ENCODE measurements at regions not wholly inside any gene's neighbourhood (a gene's known extent, or its start where the extent isn't known, plus 50 kb on each side); places are given as distances from the start of the nearest gene placed in this dataset.
"Not testable (repeated sequence)": the region's sequence is repeated elsewhere in the genome, so short reads cannot be mapped to it uniquely, and the experiment has no call there.

GRCh38 chr6:144782634-144783033 lies 497.5 kb downstream of the UTRN start:
- ATAC-seq (ENCODE audit: low read depth in 2 of 2): no peak
- peaks cover 43% of the 10 kb centered on the region for H3K36me3 Mint-ChIP-seq
- H3K27ac Mint-ChIP-seq: peak overlapping the region in 2 of 3 donors; percentile 15 to 29
- H3K4me1 Mint-ChIP-seq: peaks cover 0 to 15% (median 11%) of the 10 kb centered on the region in 4 donors
- no peak for DNase-seq
- Histone ChIP-seq H3K27ac (ENCODE audit: insufficient read depth, low read length, poor library complexity, severe bottlenecking) (no peak overlapping the region), H3K27me3 (ENCODE audit: control insufficient read depth, insufficient read depth, low read length) (no peaks in the 10 kb centered on the region), H3K9me3 (ENCODE audit: control insufficient read depth in 2 of 2, low read length in 2 of 2) (no peaks in the 10 kb centered on the region), H3K36me3 (ENCODE audit: control insufficient read depth, insufficient read depth, low read length) (peaks cover 44% of the 10 kb centered on the region), H3K4me3 (ENCODE audit: low read depth, low read length) (no peak overlapping the region), H3K4me1 (ENCODE audit: control insufficient read depth, insufficient read depth, low read length, poor library complexity, severe bottlenecking) (no peaks in the 10 kb centered on the region)
- no peaks in the 10 kb centered on the region for H3K27me3 Mint-ChIP-seq
- H3K9me3 Mint-ChIP-seq: no peaks in the 10 kb centered on the region
- no peak overlapping the region for H3K4me3 Mint-ChIP-seq

- Mint-ChIP-seq H3K9me3 (no peaks in the 10 kb centered on the region), H3K36me3 (peaks cover 37% of the 10 kb centered on the region)
- H3K36me3 ChIP-seq (ENCODE audit: control insufficient read depth, insufficient read depth, low read length): peaks cover 61% of the 10 kb centered on the region
These were observed 499.9 kb downstream of the UTRN start for GRCh38 chr6:144785056-144785455.

GRCh38 chr6:144786825-144787224 lies 501.7 kb downstream of the UTRN start:
- Histone ChIP-seq H3K36me3 (ENCODE audit: control insufficient read depth, insufficient read depth, low read length) (peaks cover 61% of the 10 kb centered on the region), H3K4me3 (ENCODE audit: low read depth, low read length) (no peak overlapping the region), H3K27me3 (ENCODE audit: control insufficient read depth, insufficient read depth, low read length) (no peaks in the 10 kb centered on the region), H3K4me1 (ENCODE audit: control insufficient read depth, insufficient read depth, low read length, poor library complexity, severe bottlenecking) (no peaks in the 10 kb centered on the region), H3K9me3 (ENCODE audit: control insufficient read depth in 2 of 2, low read length in 2 of 2) (no peaks in the 10 kb centered on the region), H3K27ac (ENCODE audit: insufficient read depth, low read length, poor library complexity, severe bottlenecking) (no peak overlapping the region)
- peaks cover 43% of the 10 kb centered on the region for H3K36me3 Mint-ChIP-seq
- H3K27ac Mint-ChIP-seq: peak overlapping the region in 1 of 3 donors; percentile 3
- ATAC-seq (ENCODE audit: low read depth in 2 of 2): no peak
- no peaks in the 10 kb centered on the region for H3K27me3 Mint-ChIP-seq
- no peak overlapping the region for H3K4me3 Mint-ChIP-seq
- H3K9me3 Mint-ChIP-seq: no peaks in the 10 kb centered on the region
- peaks cover 0 to 4% (median 2%) of the 10 kb centered on the region in 4 donors for H3K4me1 Mint-ChIP-seq
- DNase-seq: no peak

More at GRCh38 chr6:144785056-144785455, 499.9 kb downstream of the UTRN start:
- no peak for DNase-seq
- H3K27ac ChIP-seq (ENCODE audit: insufficient read depth, low read length, poor library complexity, severe bottlenecking): no peak overlapping the region
- no peaks in the 10 kb centered on the region for H3K9me3 ChIP-seq (ENCODE audit: control insufficient read depth in 2 of 2, low read length in 2 of 2)
- ATAC-seq (ENCODE audit: low read depth in 2 of 2): no peak
- Mint-ChIP-seq H3K4me1 (peaks cover 0 to 15% (median 7%) of the 10 kb centered on the region in 4 donors), H3K4me3 (no peak overlapping the region), H3K27ac (no peak overlapping the region), H3K27me3 (no peaks in the 10 kb centered on the region)
- no peak overlapping the region for H3K4me3 ChIP-seq (ENCODE audit: low read depth, low read length)
- no peaks in the 10 kb centered on the region for H3K4me1 ChIP-seq (ENCODE audit: control insufficient read depth, insufficient read depth, low read length, poor library complexity, severe bottlenecking)
- H3K27me3 ChIP-seq (ENCODE audit: control insufficient read depth, insufficient read depth, low read length): no peaks in the 10 kb centered on the region

DNA sequence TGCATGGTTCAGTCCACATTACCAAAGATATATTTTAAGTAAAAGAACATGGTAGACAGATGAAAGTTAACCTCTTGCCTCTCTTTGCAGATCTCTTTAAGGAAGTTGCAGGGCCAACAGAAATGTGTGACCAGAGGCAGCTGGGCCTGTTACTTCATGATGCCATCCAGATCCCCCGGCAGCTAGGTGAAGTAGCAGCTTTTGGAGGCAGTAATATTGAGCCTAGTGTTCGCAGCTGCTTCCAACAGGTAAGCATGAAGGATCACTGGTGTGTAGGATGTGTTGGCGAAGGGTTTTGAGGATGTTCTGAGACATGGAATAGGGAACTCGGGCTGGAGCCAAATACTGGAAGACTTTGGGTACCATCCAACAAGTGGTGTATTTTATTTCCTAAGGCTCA lies 508.6 kb downstream of the UTRN start:
- Mint-ChIP-seq H3K4me1 (peaks cover 0 to 4% (median 1%) of the 10 kb centered on the region in 4 donors), H3K27ac (no peak overlapping the region), H3K4me3 (no peak overlapping the region), H3K27me3 (no peaks in the 10 kb centered on the region), H3K9me3 (peaks cover 0 to 16% (median 0%) of the 10 kb centered on the region in 7 donors), H3K36me3 (peaks cover 75% of the 10 kb centered on the region)
- Histone ChIP-seq H3K9me3 (ENCODE audit: control insufficient read depth in 2 of 2, low read length in 2 of 2) (peaks cover 0 to 2% of the 10 kb centered on the region in 2 experiments), H3K27ac (ENCODE audit: insufficient read depth, low read length, poor library complexity, severe bottlenecking) (no peak overlapping the region), H3K27me3 (ENCODE audit: control insufficient read depth, insufficient read depth, low read length) (no peaks in the 10 kb centered on the region), H3K4me3 (ENCODE audit: low read depth, low read length) (no peak overlapping the region), H3K4me1 (ENCODE audit: control insufficient read depth, insufficient read depth, low read length, poor library complexity, severe bottlenecking) (no peaks in the 10 kb centered on the region), H3K36me3 (ENCODE audit: control insufficient read depth, insufficient read depth, low read length) (peaks cover 78% of the 10 kb centered on the region)
- ATAC-seq (ENCODE audit: low read depth in 2 of 2): no peak
- DNase-seq: no peak

- H3K9me3 ChIP-seq (ENCODE audit: control insufficient read depth in 2 of 2, low read length in 2 of 2); DNase-seq; H3K4me3 Mint-ChIP-seq; H3K27me3 Mint-ChIP-seq; H3K27ac ChIP-seq (ENCODE audit: insufficient read depth, low read length, poor library complexity, severe bottlenecking); H3K27ac Mint-ChIP-seq; ATAC-seq (ENCODE audit: low read depth in 2 of 2); H3K27me3 ChIP-seq (ENCODE audit: control insufficient read depth, insufficient read depth, low read length); H3K4me3 ChIP-seq (ENCODE audit: low read depth, low read length); H3K4me1 ChIP-seq (ENCODE audit: control insufficient read depth, insufficient read depth, low read length, poor library complexity, severe bottlenecking): not testable (repeated sequence)
- peaks cover 83% of the 10 kb centered on the region for H3K36me3 Mint-ChIP-seq
- H3K9me3 Mint-ChIP-seq: peaks cover 0 to 16% (median 0%) of the 10 kb centered on the region in 7 donors
- peaks cover 72% of the 10 kb centered on the region for H3K36me3 ChIP-seq (ENCODE audit: control insufficient read depth, insufficient read depth, low read length)
- H3K4me1 Mint-ChIP-seq: peaks cover 0 to 14% (median 3%) of the 10 kb centered on the region in 4 donors
These were observed 509.9 kb downstream of the UTRN start for GRCh38 chr6:144795022-144795421.

DNA sequence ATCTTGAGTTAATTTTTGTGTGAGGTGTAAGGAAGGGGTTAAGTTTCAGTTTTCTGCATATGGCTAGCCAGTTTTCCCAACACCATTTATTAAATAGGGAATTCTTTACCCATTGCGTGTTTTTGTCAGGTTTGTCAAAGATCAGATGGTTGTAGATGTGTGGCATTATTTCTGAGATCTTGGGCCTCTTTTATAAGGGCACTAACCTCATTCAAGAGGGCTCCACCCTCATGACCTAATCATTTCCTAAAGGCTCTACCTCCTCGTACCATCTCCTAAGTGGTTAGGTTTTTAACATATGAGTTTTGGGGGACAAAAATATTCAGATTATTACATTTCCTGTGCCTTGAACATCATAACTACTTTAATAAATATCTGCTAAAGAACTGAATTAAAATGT lies 510.9 kb downstream of the UTRN start:
- no peaks in the 10 kb centered on the region for H3K27me3 Mint-ChIP-seq
- no peak overlapping the region for H3K4me3 ChIP-seq (ENCODE audit: low read depth, low read length)
- ATAC-seq (ENCODE audit: low read depth in 2 of 2) (no peak), DNase-seq (no peak)
- peaks cover 79% of the 10 kb centered on the region for H3K36me3 Mint-ChIP-seq
- H3K36me3 ChIP-seq (ENCODE audit: control insufficient read depth, insufficient read depth, low read length): peaks cover 65% of the 10 kb centered on the region
- H3K9me3 Mint-ChIP-seq: peaks cover 0 to 16% (median 0%) of the 10 kb centered on the region in 7 donors
- peak overlapping the region in 1 of 3 donors; percentile 53 for H3K27ac Mint-ChIP-seq
- no peak overlapping the region for H3K27ac ChIP-seq (ENCODE audit: insufficient read depth, low read length, poor library complexity, severe bottlenecking)
- H3K4me1 Mint-ChIP-seq: peaks cover 0 to 14% (median 3%) of the 10 kb centered on the region in 4 donors
- no peak overlapping the region for H3K4me3 Mint-ChIP-seq
- H3K27me3 ChIP-seq (ENCODE audit: control insufficient read depth, insufficient read depth, low read length): no peaks in the 10 kb centered on the region
- peaks cover 0 to 2% of the 10 kb centered on the region in 2 experiments for H3K9me3 ChIP-seq (ENCODE audit: control insufficient read depth in 2 of 2, low read length in 2 of 2)
- no peaks in the 10 kb centered on the region for H3K4me1 ChIP-seq (ENCODE audit: control insufficient read depth, insufficient read depth, low read length, poor library complexity, severe bottlenecking)

- no peak for ATAC-seq (ENCODE audit: low read depth in 2 of 2)
- Histone ChIP-seq H3K27ac (ENCODE audit: insufficient read depth, low read length, poor library complexity, severe bottlenecking) (no peak overlapping the region), H3K4me1 (ENCODE audit: control insufficient read depth, insufficient read depth, low read length, poor library complexity, severe bottlenecking) (no peaks in the 10 kb centered on the region), H3K36me3 (ENCODE audit: control insufficient read depth, insufficient read depth, low read length) (peaks cover 63% of the 10 kb centered on the region), H3K4me3 (ENCODE audit: low read depth, low read length) (no peak overlapping the region), H3K27me3 (ENCODE audit: control insufficient read depth, insufficient read depth, low read length) (no peaks in the 10 kb centered on the region), H3K9me3 (ENCODE audit: control insufficient read depth in 2 of 2, low read length in 2 of 2) (peaks cover 0 to 2% of the 10 kb centered on the region in 2 experiments)
- Mint-ChIP-seq H3K36me3 (peaks cover 69% of the 10 kb centered on the region), H3K9me3 (peaks cover 0 to 16% (median 0%) of the 10 kb centered on the region in 7 donors), H3K27me3 (no peaks in the 10 kb centered on the region), H3K27ac (no peak overlapping the region), H3K4me1 (peaks cover 0 to 18% (median 3%) of the 10 kb centered on the region in 4 donors), H3K4me3 (no peak overlapping the region)
- DNase-seq: no peak
These were observed 512.9 kb downstream of the UTRN start for GRCh38 chr6:144797881-144798589.
